Neural progenitor cell (in vitro differentiated cells): ENCODE measurements at regions not wholly inside any gene's neighbourhood (a gene's known extent, or its start where the extent isn't known, plus 50 kb on each side); places are given as distances from the start of the nearest gene placed in this dataset.

Experiments
- EZH2 ChIP-seq: fragments of 200-600 bp; sonication (generic); IDR thresholded peaks from 2 replicates; pipeline ENCODE4 v1.6.1; 2017; ENCODE audit warnings: antibody characterized with exemption, mild to moderate bottlenecking, moderate library complexity
- EZH2phosphoT487 ChIP-seq: fragments of 200-600 bp; sonication (generic); IDR thresholded peaks from 2 replicates; pipeline ENCODE4 v1.6.1; 2017; ENCODE audit warnings: antibody characterized with exemption
- TF ChIP-seq, protein P1 (sequence below): fragments of 200-600 bp; sonication (generic); IDR thresholded peaks from 2 replicates; pipeline ENCODE4 v1.5.1; 2017; ENCODE audit warnings: antibody characterized with exemption, mild to moderate bottlenecking

DNA sequence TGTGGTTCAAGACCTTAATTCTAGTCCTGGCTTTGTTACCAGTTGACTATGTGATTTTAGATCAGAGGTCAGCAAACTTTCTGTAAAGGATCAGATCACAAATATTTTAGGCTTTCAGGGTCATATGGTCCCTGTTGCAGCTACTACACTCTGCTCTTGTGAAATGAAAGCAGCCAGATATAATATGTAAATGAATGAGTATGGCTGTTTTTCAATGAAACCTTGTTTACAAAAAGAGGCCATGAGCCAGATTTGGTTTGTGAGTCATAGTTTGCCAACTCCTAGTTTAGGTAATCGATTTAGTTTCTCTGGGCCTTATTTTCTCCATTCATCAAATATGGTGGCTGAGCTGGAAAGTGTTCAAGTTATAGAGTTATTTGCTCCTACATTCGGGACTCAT lies 346.7 kb downstream of the NUF2 start:
- TF ChIP-seq, protein P1, sequence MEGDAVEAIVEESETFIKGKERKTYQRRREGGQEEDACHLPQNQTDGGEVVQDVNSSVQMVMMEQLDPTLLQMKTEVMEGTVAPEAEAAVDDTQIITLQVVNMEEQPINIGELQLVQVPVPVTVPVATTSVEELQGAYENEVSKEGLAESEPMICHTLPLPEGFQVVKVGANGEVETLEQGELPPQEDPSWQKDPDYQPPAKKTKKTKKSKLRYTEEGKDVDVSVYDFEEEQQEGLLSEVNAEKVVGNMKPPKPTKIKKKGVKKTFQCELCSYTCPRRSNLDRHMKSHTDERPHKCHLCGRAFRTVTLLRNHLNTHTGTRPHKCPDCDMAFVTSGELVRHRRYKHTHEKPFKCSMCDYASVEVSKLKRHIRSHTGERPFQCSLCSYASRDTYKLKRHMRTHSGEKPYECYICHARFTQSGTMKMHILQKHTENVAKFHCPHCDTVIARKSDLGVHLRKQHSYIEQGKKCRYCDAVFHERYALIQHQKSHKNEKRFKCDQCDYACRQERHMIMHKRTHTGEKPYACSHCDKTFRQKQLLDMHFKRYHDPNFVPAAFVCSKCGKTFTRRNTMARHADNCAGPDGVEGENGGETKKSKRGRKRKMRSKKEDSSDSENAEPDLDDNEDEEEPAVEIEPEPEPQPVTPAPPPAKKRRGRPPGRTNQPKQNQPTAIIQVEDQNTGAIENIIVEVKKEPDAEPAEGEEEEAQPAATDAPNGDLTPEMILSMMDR: no peak
- TF ChIP-seq EZH2phosphoT487 (no peak), EZH2 (no peak)
